IPS-NIHi7 (cell line): ENCODE measurements at regions not wholly inside any gene's neighbourhood (a gene's known extent, or its start where the extent isn't known, plus 50 kb on each side); places are given as distances from the start of the nearest gene placed in this dataset.

ENCODE experiments used
- DNase-seq: peaks from one replicate; pipeline ENCODE4 v3.0.0; 2012; ENCODE audit warnings: mixed read lengths; ENCODE audit errors: extremely low spot score

DNA sequence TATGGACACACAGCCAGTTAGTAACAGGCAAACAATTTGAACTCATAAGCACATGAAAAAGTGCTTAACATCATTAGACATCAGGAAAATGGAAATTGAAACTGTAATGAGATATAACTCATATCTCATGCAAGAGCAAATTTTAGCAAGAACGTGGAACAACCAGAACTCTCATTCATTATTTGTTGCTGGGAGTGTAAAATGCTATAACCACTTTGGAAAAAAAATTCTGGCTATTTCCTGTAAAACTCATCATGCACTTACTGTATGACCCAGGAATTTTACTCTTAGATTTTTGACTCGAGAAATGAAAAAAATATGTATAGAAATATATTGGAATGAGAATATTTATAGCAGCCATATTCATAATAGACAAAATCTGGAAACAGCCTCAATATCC lies 205.7 kb upstream of the PUM3 start:
- no peak for DNase-seq

DNA sequence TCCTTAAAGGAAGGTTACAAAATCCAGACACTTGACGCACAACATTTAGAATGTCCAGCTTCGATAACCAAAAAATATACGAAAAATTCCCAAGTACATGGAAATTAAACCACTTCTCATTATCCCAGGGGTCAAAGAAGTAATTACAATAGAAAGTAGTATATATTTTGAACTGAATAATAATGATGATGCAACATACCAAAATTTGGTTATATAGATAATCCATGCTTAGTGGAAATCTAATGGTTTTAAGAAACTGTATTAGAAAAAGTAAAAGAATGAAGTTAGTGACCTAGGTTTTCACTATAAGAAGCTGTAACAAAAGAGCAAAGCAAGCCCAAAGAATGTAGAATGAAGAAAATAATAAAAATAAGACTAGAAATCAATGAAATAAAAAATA lies 204.0 kb upstream of the PUM3 start:
- DNase-seq: no peak

DNA sequence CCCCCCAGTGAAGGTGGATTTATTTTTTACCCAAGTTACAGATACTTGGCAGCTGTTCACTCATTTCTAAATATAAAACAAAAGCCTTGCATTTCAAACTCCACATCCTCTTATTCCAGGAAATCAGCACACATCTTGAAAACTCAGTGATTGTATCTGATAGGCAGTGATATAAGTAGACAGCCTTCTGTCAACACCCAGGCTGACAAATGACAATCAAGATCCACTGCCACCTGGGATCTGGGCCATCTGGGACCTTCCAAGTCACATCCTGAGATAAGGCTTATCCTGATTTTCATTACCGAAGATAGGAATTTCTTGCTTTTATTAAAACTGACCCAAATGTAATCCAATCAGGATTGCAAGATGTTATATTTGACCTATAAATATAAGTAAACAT lies 201.3 kb upstream of the PUM3 start:
- DNase-seq: no peak

DNA sequence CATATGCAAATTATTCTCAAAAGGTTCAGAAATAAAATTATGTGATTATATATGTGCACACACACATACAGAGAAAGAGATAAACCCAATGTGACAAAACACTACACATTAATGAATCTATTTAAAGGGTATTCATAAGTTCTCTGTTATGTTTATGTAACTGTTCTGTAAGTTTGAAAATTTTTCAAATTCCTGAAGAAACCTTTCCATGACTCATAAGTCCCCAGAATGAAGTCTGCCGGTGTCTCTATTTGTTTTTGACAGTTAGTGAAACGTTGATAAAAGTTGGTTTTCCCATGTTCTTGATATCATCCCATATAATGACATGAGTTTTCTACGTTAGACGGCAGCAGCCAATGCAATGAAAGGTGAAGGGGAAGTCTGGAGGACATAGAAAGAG lies 199.5 kb upstream of the PUM3 start:
- DNase-seq: no peak

DNA sequence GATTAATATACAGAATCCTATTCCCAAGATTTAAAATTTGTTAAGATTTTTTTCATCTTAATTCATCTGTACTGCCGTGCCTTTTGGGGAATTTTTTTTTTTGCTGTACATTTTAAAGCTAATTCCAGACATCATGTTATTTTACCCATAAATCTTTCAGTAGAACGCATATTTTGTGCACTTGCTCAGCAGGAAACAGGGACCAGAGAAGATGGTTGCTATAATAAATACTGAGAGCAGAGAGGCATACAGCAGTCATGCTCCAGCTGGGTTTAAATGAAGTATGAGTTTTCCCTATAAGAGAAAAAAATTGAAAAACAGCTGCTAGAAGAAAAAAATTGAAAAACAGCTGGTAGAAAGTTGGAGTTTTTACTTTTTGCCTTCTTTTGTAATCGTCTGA lies 196.9 kb upstream of the PUM3 start:
- no peak for DNase-seq

DNA sequence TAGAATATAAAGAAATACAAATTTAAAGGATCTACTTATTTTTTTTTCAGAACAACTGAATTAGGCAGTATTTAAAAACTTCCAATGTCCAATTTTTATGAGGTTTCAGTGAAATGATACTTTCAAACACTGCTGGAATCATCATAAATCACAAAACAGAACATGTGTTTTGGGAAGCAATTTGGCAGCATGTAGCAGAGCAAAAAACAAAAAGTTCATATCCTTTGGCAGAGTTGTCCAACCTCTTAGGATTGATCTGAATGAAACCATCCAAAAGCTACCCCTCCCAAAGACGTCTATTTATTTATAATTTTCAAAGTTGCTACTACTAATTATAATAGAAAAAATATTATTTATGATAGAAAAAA lies 192.4 kb upstream of the PUM3 start:
- no peak for DNase-seq

DNA sequence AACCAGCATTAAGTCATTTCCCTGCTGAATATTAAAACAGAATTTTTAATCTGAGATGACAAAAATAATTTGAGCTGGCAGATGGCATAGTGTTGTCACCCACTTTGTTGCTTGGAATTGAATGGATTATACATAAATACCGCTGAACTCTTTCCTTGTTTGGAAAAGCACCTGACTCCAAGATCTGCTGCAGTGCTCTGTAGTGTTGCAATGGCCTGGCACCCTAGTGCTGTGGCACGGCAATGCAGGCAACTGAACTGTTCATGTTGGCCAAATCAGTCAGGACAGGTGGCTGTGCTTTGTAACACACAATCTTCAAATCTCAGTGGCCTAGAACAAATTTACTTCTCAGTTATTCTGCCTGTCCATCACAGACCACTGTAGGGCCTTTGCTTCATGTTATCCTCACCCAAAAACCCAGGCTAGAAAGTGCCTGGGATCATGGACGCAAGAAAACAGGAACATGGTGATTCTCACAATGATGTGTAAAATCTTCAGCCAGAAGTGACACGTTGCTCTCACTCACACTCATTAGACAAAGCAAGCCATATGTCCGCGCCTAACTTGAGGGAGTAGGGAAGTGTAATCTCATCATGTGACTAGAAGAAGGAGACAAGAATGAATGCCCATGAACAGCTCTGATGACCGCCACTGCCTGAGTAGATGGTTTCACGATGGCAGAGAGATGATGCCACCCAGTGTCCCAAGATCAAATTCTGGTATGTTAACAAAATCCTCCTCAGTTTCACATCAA lies 191.9 kb upstream of the PUM3 start:
- no peak for DNase-seq

DNA sequence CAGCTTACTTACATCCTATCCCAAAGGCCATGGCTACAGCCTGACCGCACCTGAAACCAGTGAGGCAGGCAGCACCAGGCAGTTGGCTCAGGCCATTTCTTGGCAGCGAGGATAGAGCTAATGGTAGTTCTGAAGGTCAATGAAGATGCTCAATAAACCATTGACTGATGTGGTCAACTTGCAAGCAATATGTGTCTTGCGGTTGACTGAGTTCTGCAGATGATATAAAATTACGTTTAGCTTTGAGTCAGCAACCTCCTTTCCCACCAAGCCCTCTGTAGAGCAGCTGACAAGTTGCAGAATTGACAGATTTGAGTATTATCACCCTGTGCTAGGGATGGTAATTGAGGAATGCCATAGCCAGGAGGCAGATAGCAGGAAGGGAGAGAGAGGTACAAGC lies 189.0 kb upstream of the PUM3 start:
- DNase-seq: no peak

DNA sequence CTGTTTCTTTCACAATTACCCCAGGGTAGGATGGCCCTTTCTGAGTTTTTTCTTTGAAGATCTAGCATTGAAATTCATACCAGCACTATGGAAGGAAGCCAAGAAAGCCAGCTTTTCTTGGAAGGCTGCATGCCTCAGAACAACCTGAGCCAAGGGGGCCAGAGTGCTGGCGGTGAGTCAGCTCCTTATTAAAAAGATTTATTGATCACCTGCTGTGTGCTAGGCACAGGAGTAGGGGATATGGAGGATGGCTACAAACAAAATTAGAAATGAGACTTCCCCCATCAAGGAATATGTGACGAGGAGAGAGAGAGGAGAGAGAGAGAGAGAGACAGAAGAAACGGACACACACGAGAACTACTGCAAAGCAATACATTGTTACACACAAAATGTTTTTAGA lies 184.6 kb upstream of the PUM3 start:
- DNase-seq: no peak

DNA sequence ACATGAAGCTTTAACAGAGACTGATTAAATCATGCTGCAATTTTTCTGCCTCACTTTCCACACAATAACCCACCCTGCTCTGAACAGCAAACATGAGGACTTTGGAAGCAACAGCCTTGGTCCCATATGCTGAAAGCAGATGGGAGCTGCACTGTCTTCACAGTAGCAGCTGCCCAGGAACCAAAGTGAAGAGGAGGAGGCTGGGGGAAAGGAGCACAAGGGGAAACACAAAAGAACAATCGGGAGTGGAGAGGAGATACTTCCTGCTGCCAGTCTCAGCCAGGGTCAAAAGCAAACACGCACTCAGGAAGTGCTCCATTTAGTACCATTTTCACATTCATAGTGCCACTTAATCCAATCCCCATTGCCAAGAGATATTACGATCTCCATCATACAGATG lies 183.3 kb upstream of the PUM3 start:
- DNase-seq: no peak

DNA sequence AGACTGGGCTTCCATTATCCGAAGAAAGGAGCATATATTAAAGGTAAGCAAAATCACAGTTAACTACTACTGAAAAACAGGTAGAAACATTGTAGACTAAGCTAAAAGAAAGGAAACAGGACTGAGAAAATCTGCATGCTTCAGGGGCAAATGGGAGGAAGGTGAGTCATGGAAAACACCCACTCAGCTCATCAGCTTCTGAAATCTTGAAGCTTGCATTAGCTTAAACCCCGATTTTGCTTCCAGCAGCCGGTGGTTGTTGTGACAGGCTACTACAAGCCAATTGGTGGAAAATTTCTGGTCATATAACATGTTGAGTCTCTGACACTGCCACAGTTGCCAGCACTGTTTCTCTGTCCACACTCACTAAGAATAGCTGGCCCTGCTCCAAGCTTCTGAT lies 179.6 kb upstream of the PUM3 start:
- no peak for DNase-seq

DNA sequence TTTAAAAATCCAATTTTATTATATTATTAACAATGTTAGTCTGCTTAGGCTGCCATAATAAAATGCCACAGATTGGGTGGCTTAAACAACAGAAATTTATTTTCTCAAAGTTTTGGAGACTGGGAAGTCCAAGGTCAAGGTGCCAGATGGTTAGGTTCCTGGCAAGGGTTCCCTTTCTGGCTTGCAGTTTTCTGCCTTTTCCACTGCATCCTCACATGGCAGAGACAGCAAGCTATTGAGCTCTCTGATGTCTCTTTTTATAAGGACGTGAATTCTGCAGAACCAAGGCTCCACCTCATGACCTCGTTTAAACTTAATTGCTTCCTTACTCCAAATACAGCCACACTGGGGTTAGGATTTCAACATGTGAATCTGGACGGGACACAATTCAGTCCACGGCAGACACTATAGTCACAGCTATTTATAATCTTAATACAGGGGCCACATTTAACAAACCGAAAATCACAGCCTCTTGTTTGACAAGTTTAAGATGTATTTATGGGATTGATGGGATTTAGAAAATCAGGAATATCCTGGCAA lies 174.9 kb upstream of the PUM3 start:
- DNase-seq: no peak

DNA sequence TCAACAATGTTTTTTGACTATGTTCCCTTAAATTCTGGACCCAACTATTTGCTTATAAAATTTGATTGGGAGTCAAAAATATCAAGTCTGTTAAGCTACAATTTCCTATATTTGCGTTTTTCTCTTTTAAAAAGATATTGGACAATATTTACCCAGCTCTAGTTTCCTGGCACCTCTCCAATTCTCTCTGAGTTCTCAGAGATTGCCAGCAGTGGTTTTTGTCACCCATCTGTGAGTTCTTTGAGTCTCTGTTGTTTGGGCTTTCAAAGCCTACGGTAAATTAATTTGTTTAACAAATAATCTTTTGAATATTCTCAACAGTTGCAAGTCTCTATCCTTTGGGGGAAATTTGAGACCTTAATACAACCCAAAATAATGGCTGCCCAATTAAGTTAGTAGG lies 174.2 kb upstream of the PUM3 start:
- DNase-seq: no peak

DNA sequence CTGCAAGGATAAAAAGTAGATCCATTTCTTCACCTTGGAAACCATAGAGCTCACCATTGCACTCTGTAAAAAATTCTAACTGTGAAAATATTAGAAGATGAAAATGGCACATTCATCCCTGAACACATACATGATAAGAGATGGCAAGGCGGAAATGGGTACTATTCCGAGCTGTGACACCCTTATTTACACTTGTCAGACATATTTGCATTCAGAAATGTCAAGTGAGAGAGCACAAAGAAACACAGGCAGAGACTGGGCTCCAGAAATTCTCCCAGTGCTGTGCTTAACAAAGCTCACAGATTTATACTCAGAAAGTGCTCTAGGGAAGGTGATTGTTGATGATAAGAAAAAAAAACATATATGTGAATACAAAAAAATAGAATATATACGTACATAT lies 170.3 kb upstream of the PUM3 start:
- no peak for DNase-seq

DNA sequence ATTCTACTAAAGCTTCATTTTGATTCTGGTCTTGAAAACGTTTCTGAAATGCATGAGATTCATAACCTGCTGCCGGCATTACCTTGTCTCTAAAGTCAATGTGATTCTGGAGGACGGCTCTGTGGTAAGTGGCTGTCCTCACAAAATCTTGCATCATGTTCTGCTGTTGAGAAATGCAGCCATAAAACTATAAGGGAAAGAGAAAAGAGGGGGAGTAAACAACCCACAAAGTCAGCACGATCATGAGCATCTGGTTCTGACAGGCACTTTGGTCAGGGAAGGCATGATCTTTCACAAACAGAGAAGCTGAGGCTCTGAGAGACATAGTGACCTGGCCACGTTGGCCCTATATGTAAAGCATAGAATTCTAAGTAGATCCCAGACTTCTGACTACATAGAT lies 168.9 kb upstream of the PUM3 start:
- DNase-seq: no peak

DNA sequence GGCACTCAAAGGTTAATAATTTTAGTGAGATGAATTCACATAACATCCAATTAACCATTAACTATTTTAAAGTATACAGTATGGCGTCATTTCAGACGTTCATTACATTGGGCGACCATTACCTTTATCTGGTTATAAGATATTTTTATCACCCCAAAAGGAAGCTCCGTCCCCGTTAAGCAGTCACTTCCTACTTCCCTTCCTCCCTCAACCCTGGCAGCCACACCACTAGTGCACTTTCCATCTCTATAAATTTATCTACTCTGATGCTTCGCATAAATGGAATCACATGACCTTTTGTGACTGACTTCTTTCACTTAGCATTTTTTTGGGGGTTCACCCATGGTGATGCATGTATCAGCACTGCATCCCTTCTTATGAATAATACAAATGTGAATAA lies 168.3 kb upstream of the PUM3 start:
- DNase-seq: no peak

DNA sequence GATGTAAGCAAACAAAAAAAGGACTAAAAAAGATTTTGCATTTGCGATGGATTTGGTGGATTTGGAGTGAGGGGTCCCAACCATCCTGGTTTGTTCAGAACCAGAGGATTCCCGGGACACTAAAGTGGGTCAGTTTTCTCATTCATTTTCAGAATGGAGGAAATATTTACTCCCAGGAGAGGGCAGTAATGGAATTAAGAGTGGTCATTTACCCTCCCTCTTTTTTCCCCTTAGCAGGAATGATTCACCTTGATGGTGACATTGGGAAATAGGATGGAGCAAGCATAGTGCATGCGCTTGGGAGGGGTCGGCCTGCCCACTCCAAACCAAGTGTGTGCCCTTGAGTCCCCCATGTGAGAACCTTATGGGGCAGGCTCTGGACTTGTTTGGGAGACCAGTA lies 164.2 kb upstream of the PUM3 start:
- DNase-seq: peak; percentile 50

DNA sequence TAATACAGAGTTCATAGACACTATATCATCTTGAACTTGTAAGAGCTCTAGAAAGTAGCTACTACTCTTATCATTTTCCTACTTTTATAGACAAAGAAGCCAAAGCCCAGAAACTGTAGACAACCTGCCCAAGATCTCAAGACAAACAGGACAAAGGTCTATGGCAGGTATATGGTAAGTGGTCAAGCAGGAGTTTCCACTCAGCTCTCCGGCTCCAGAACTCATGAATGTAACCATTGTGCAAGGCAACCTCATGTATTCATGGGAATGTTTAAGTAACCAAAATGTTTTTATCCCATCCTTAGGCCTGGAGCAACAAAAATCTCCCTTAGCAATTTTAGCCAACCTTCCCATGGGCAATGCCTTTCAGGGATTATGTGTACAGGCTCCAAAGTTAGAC lies 163.4 kb upstream of the PUM3 start:
- no peak for DNase-seq

DNA sequence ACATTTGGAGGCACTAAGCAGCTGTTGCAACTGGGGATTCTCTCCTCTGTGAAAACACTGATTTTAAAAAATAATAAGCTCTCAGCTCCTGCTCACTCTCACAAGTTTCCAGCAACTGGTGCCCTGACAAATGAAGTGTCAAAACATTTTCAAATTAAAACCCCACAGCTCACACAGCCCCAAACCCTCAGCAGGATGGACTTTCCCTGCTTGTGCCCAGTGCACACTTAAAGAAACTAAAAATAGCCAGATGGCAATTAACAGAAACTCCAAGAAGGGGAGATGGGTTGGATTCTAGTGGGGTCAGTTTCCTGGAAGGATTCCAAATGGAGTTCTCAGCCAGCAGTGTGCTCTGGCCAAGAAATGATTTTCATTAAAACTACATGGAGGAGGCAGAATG lies 163.0 kb upstream of the PUM3 start:
- DNase-seq: no peak

DNA sequence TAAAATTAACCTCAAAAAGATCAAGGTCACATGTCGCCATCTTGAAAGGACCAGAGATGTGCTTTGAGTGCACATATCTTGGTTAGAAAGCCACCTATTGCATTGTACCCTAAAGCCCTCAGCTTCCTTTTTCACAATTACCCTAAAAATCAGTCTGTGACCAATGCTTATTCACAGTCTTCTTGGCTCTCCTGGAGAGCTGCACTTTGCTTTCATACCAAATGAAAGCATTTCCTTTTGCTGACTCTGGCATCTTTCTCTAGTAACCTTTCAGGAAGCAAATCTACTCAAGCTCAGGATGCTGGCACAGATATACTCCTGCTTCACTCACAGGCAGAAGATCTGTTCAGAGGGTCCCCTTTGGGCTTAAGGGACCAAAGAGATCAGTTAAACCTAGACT lies 160.7 kb upstream of the PUM3 start:
- DNase-seq: no peak

DNA sequence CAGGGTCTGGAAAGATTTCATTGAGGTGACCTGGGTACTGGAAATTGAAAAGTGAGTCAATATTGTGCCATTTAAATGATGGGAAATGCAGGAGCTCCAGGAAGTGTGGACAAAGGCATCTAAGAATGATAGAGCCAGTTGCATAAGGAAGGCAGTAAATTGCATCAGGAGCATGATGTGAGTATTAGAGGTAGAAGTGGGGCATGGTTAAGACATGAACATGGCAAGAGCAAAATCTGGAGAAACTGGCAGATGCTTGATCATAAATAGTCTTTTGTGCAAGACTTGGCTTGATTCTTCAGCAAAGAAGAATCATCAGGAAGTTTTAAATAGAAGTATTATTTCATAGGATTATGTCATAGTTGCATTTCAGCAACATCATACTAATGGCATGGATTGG lies 157.4 kb upstream of the PUM3 start:
- DNase-seq: no peak

DNA sequence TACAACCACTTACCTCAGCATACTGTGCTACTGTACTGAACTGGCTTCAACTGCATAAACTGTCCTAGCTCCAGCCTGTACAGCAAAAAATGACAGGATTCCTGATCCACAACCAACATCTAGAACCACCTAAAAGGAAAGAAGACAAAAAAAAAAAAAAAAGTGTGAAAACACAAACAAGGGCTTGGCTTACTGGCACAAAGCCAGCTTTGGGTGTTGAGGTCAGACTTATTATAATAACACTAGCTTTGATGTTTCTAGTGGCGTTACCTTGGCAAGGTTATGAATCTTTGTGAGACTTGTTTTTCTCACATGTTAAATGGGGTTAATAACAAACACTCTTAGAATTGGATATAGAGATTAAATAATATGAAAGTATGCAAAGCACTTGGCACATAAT lies 148.5 kb upstream of the PUM3 start:
- no peak for DNase-seq

DNA sequence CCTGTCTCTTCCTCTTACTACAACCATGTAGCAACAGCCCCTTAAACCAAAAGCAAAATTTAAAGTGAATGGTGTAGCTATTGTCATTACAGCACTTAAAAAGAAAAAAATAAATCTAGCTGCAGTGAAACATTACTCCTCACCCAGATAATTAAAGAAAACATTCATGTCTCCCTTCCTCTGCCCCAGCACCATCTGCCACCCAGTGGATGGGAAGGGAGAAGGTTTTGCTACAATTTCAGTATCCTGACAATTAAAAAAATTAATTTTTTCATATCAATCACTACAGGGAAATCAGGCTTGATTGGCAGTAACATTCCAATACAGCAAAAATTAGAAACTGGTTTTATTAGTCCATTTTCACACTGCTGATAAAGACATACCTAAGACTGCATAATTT lies 147.4 kb upstream of the PUM3 start:
- DNase-seq: no peak

DNA sequence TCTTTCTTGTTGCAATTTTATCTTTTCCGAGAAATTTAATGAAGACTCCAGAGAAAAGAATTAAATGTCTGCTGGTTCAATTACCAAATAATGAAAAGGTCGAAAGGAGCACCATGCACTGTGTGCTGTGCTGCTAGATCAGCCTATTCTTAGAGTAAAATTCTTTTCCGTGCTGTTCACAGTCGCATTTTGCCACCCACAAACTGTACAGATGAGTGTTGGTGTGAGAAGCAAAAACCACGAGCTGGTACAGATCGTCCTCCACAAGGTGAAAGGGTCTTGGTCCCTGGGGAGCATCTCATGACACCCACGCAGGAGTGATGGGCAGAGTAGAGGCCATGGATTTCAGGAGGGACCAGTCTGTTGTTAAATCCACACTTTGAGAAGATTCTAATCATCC lies 143.8 kb upstream of the PUM3 start:
- no peak for DNase-seq
